EH (cell line): ENCODE measurements at regions not wholly inside any gene's neighbourhood (a gene's known extent, or its start where the extent isn't known, plus 50 kb on each side); places are given as distances from the start of the nearest gene placed in this dataset.

ENCODE experiments used
- DNase-seq: peaks from one replicate; pipeline ENCODE4 v3.0.0-alpha.2; 2015; ENCODE audit warnings: low read depth

- peak; percentile 85 for DNase-seq
Measured at GRCh38 chr2:120809151-120809550, 73.5 kb downstream of the GLI2 start.

GRCh38 chr2:120809609-120810440, 74.2 kb downstream of the GLI2 start:
- no peak for DNase-seq

- DNase-seq: no peak
Measured at GRCh38 chr2:120810639-120811038, 75.0 kb downstream of the GLI2 start.

GRCh38 chr2:120812866-120813265, 77.2 kb downstream of the GLI2 start:
- no peak for DNase-seq

GRCh38 chr2:120814352-120814751, 78.7 kb downstream of the GLI2 start:
- DNase-seq: no peak

- DNase-seq: no peak
Measured at GRCh38 chr2:120815292-120815691, 79.6 kb downstream of the GLI2 start.

GRCh38 chr2:120817136-120817955, 81.7 kb downstream of the GLI2 start:
- no peak for DNase-seq

GRCh38 chr2:120817956-120818325, 82.3 kb downstream of the GLI2 start:
- DNase-seq: no peak

- peak; percentile 96 for DNase-seq
Measured at GRCh38 chr2:120818441-120818920, 82.8 kb downstream of the GLI2 start.

GRCh38 chr2:120819720-120820210, 84.1 kb downstream of the GLI2 start:
- peak; percentile 22 for DNase-seq

- DNase-seq: peak; percentile 83
Measured at GRCh38 chr2:120820263-120820952, 84.7 kb downstream of the GLI2 start.

GRCh38 chr2:120820953-120821279, 85.2 kb downstream of the GLI2 start:
- DNase-seq: peak; percentile 86

GRCh38 chr2:120821446-120822160, 85.9 kb downstream of the GLI2 start:
- DNase-seq: no peak

GRCh38 chr2:120822933-120823332, 87.3 kb downstream of the GLI2 start:
- DNase-seq: no peak

GRCh38 chr2:120823551-120823950, 87.9 kb downstream of the GLI2 start:
- DNase-seq: no peak

- no peak for DNase-seq
Measured at GRCh38 chr2:120824246-120824645, 88.6 kb downstream of the GLI2 start.

GRCh38 chr2:120825370-120826259, 89.9 kb downstream of the GLI2 start:
- peak; percentile 88 for DNase-seq

- no peak for DNase-seq
Measured at GRCh38 chr2:120826260-120826648, 90.6 kb downstream of the GLI2 start.

GRCh38 chr2:120826716-120827410, 91.2 kb downstream of the GLI2 start:
- no peak for DNase-seq

- no peak for DNase-seq
Measured at GRCh38 chr2:120828066-120828465, 92.4 kb downstream of the GLI2 start.
